Heart left ventricle (tissue), 13 donors: ENCODE measurements at regions not wholly inside any gene's neighbourhood (a gene's known extent, or its start where the extent isn't known, plus 50 kb on each side); places are given as distances from the start of the nearest gene placed in this dataset.

Experiments used
- POLR2A ChIP-seq, 2 donors: fragments of 450-650 bp; IDR thresholded peaks; one replicate each; pipeline ENCODE4 v1.6.1; 2017; ENCODE audit warnings: antibody characterized with exemption in 2 of 2, mild to moderate bottlenecking in 2 of 2, moderate library complexity in 2 of 2
- TF ChIP-seq, protein P1 (sequence below), 12 donors: fragments of 200-600 bp; sonication (generic) in 4 of 12; IDR thresholded peaks; one replicate each; pipeline versions ENCODE4 v1.5.0 to v1.8.0; 2018 to 2022; ENCODE audit warnings: antibody characterized with exemption in 12 of 12, mild to moderate bottlenecking in 5 of 12
- donor health status: ischemic (EF 13 %, LVEDD 7.1; RV severe dilation, severe dysfunction).
- donor health status: DM: no; HTN: yes; CAD: no.
- donor health status: DM: no; HTN: no; CAD: no.
- donor health status: ischemic (EF 25% LVEDD 6.9; RV normal size, moderate dysfunction).
- donor health status: ischemic (EF 25% LVEDD 5.7; RV mildly dilated, moderate dysfunction).
- donor health status: ischemic (EF 35%, LVEDD 5.7; RV mildly dilated, moderate dysfunction).
- donor health status: nonischemic (EF 11% LVEDD 7.7; RV severe dilation, severe dysfunction).
- donor health status: DM: yes; HTN: yes; CAD: no.
- donor health status: PGD.
- donor health status: ischemic (EF 29% LVEDD 5.4; RV normal size, mild dysfunction).
- donor health status: nonischemic (EF 23%, LVEDD 6.1; RV moderate dilation, normal function).

DNA sequence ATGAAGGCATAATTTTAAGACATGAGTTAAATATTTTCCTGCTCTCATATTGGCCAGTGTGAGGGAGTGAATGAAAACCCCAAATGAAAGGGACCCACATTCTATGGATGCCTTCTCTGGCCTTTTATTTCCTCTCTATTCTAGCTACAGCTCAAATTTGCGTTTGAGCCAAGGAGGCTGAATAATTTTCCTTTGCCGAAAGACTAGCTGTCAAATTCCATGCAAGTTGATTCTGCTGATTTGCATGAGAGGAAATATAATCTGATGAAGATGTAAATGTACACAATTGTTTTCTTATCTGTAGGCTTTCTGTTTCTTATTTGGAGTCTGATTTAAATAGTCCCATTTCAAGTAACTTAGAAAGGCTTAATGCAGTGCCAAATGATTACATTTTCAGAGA, 438.4 kb upstream of the SPRED2 start:
- TF ChIP-seq, protein P1, sequence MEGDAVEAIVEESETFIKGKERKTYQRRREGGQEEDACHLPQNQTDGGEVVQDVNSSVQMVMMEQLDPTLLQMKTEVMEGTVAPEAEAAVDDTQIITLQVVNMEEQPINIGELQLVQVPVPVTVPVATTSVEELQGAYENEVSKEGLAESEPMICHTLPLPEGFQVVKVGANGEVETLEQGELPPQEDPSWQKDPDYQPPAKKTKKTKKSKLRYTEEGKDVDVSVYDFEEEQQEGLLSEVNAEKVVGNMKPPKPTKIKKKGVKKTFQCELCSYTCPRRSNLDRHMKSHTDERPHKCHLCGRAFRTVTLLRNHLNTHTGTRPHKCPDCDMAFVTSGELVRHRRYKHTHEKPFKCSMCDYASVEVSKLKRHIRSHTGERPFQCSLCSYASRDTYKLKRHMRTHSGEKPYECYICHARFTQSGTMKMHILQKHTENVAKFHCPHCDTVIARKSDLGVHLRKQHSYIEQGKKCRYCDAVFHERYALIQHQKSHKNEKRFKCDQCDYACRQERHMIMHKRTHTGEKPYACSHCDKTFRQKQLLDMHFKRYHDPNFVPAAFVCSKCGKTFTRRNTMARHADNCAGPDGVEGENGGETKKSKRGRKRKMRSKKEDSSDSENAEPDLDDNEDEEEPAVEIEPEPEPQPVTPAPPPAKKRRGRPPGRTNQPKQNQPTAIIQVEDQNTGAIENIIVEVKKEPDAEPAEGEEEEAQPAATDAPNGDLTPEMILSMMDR (IDR thresholded peaks at IDR 0.05): no peak
- TF ChIP-seq POLR2A (IDR thresholded peaks at IDR 0.05): no peak
